MG63 (cell line): ENCODE measurements at regions not wholly inside any gene's neighbourhood (a gene's known extent, or its start where the extent isn't known, plus 50 kb on each side); places are given as distances from the start of the nearest gene placed in this dataset.

Source experiments
- DNase-seq: peaks from one replicate; pipeline ENCODE4 v3.0.0-alpha.2; 2020
- H3K27me3 ChIP-seq: fragments of 250-450 bp; sonication (Bioruptor Pico); 2 replicates; pipeline ENCODE4 v1.5.1; 2020; ENCODE audit warnings: mild to moderate bottlenecking, moderate library complexity
- H3K36me3 ChIP-seq: fragments of 250-450 bp; sonication (Bioruptor Pico); 2 replicates; pipeline ENCODE4 v1.5.1; 2020; ENCODE audit warnings: mild to moderate bottlenecking, moderate library complexity
- H3K4me3 ChIP-seq: fragments of 250-450 bp; sonication (Bioruptor Pico); 2 replicates; pipeline ENCODE4 v1.5.1; 2020; ENCODE audit warnings: mild to moderate bottlenecking, moderate library complexity
- H3K9me3 ChIP-seq: fragments of 250-450 bp; sonication (Bioruptor Pico); 2 replicates; pipeline ENCODE4 v1.5.1; 2020; ENCODE audit warnings: mild to moderate bottlenecking, moderate library complexity

DNA sequence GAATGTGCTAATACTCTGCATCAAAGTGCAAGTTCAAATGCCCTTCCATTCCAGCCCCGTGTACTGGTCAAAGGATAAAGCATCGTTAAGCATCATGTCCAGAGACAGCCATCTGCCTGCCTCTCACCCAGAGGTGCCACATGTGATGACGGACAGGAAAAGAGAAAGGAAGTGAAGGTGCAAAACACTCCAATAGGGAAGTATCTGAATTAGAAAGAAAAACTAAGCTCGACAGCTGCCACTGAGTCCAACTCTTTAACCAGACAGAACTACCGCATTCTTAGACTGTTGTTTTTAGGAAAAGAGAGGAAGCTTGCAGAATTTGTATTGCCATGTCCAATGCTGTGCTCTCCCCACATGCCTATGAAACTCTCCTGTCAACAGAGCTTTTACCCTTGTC is 465.0 kb upstream of the SOX5 start:
- Histone ChIP-seq H3K27me3 (no peaks in the 10 kb centered on the region), H3K4me3 (no peak overlapping the region), H3K36me3 (no peaks in the 10 kb centered on the region), H3K9me3 (no peaks in the 10 kb centered on the region)
- DNase-seq: no peak

DNA sequence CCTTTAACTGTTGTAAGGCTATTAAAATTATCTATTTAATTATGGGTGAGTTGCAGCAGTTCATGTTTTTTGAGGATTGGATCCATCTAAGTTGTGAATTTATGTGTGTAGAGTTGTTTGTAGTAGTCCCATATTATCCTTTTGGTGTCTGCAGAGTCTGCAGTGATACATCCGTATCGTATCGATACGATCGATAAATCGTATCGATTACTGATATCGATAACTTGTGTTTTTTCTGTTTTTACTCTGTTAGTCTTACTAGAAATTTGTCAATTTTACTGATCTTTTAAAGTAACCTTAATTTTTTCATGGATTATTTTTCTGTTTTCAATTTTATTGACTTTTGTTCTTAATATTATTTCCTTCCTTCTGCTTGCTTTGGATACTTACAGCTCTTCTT is 462.5 kb upstream of the SOX5 start:
- DNase-seq: no peak
- Histone ChIP-seq H3K27me3 (no peaks in the 10 kb centered on the region), H3K4me3 (no peak overlapping the region)

GRCh38 chr12:24409868-24410267 is 460.4 kb upstream of the SOX5 start:
- no peak overlapping the region for H3K4me3 ChIP-seq
- no peak for DNase-seq
- no peaks in the 10 kb centered on the region for H3K27me3 ChIP-seq
- no peaks in the 10 kb centered on the region for H3K36me3 ChIP-seq
- no peaks in the 10 kb centered on the region for H3K9me3 ChIP-seq

More for the DNA sequence above, 462.5 kb upstream of the SOX5 start:
- Histone ChIP-seq H3K9me3 (no peaks in the 10 kb centered on the region), H3K36me3 (no peaks in the 10 kb centered on the region)

DNA sequence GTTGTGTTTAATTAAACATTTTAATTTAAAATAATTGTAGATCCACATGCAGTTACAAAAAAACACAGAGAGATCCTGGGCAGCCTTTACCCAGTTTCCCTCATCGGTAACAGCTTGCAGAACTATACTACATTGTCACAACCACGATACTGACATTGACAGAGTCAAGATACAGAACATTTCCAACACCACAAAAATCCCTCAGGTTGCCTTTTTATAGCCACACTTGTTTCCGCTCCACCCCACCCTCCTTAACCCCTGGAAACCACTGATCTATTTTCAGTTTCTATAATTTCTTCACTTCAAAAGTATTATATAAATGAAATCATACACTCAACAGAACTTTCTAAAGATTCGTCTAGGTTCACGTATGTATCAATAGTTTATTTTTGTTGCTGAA is 458.8 kb upstream of the SOX5 start:
- no peak overlapping the region for H3K4me3 ChIP-seq
- no peaks in the 10 kb centered on the region for H3K27me3 ChIP-seq
- no peaks in the 10 kb centered on the region for H3K9me3 ChIP-seq
- DNase-seq: no peak
- no peaks in the 10 kb centered on the region for H3K36me3 ChIP-seq

DNA sequence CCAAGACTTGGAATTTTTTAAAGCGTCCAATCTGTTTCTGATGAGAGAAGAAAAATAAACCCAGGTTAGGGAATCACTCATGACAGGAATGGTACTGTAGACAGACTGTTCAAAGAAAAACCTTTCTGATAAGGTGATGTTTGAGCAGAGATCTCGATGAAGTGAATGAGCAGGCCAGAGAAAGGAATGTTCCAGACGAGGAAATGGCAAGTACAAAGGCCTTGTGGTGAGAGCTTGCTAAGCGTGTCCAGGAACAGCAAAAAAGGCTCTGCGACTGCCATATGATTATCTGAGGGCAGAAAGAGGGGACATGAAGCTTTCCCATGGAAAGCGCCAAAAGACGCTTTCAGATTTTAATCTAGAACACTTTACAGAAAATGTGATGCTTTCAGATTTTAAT is 458.4 kb upstream of the SOX5 start:
- no peak for DNase-seq

DNA sequence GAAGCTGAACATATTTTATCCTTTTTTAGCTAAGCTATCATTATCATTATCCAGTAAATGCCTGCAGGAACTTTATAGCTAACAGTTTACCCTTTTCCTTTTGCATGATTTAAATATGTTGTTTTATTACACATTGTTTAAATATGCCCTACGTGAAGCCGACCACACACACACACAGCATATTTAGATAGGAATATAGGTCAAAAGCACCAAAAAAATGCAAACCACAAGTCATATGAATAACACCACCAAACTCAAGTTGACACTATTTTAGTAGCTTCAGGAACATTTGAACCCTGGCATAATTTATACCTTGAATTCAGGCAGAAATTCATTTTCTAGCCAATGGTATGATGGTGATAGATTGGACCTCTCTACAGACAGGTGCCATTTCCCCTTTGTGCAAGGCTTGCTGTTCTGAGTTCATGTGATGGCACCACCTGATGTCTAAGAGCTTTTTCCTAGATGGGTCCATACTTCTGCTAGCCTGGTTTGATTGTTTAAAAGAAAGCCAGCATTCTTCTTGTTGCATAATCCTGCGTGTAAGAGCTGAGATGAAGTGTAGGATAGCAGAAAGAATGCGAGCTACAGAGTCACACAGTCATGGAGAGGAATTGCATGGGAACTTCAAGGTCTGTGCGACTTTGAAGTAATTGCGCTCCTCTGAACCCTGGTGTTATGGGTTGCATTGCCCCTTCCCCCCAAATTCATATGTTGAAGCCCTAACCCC is 454.8 kb upstream of the SOX5 start:
- H3K27me3 ChIP-seq: no peaks in the 10 kb centered on the region
- no peak overlapping the region for H3K4me3 ChIP-seq
- no peaks in the 10 kb centered on the region for H3K36me3 ChIP-seq
- DNase-seq: no peak
- no peaks in the 10 kb centered on the region for H3K9me3 ChIP-seq

More for the DNA sequence above, 458.4 kb upstream of the SOX5 start:
- Histone ChIP-seq H3K36me3 (no peaks in the 10 kb centered on the region), H3K4me3 (no peak overlapping the region), H3K27me3 (no peaks in the 10 kb centered on the region), H3K9me3 (no peaks in the 10 kb centered on the region)

GRCh38 chr12:24400533-24400932 is 451.1 kb upstream of the SOX5 start:
- no peaks in the 10 kb centered on the region for H3K27me3 ChIP-seq
- H3K4me3 ChIP-seq: no peak overlapping the region
- no peaks in the 10 kb centered on the region for H3K9me3 ChIP-seq
- no peaks in the 10 kb centered on the region for H3K36me3 ChIP-seq
- no peak for DNase-seq

GRCh38 chr12:24398605-24399004 is 449.1 kb upstream of the SOX5 start:
- Histone ChIP-seq H3K9me3 (no peaks in the 10 kb centered on the region), H3K36me3 (no peaks in the 10 kb centered on the region), H3K4me3 (no peak overlapping the region), H3K27me3 (no peaks in the 10 kb centered on the region)
- no peak for DNase-seq

DNA sequence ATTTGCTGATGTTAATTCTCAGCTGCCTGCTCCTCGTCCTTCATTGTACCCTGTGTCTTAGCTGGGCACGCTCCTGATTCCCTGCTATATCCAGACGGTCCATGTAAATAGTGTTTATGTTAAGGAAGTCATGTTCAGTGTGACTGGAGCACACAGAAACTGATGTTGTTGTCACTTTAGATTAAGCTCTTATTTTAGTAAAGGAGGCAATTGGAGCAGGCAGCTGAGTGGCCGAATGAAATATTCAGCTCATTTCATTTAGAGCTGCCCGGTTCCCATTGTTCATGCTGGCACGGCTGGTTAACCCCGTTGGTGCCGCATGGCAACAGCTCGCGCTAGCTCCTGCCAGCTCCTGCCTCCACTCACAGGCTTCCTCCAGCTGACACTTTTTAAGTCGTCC is 446.8 kb upstream of the SOX5 start:
- Histone ChIP-seq H3K27me3 (no peaks in the 10 kb centered on the region), H3K9me3 (no peaks in the 10 kb centered on the region), H3K36me3 (no peaks in the 10 kb centered on the region), H3K4me3 (no peak overlapping the region)
- DNase-seq: no peak

GRCh38 chr12:24394246-24394645 is 444.8 kb upstream of the SOX5 start:
- Histone ChIP-seq H3K27me3 (no peaks in the 10 kb centered on the region), H3K36me3 (no peaks in the 10 kb centered on the region), H3K9me3 (no peaks in the 10 kb centered on the region), H3K4me3 (no peak overlapping the region)
- no peak for DNase-seq

- no peaks in the 10 kb centered on the region for H3K36me3 ChIP-seq
- H3K9me3 ChIP-seq: no peaks in the 10 kb centered on the region
- H3K4me3 ChIP-seq: no peak overlapping the region
- no peaks in the 10 kb centered on the region for H3K27me3 ChIP-seq
- no peak for DNase-seq
Observed at GRCh38 chr12:24393071-24393470, 443.6 kb upstream of the SOX5 start.

DNA sequence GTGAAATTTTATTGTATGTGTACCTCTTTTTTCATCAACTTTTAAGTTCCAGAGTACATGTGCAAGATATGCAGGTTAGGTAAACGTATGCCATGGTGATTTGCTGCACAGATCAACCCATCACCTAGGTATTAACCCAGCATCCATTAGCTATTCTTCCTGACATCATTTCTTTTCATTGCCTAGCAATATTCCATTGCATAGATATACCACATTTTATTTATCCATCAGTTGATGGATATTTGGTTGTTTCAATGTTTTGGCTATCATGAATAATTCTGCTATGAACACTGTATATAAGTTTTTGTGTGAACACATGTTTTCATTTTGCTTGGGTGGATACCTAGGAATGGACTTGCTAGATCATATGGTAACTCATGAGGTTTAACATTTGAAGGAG is 439.9 kb upstream of the SOX5 start:
- Histone ChIP-seq H3K4me3 (no peak overlapping the region), H3K27me3 (no peaks in the 10 kb centered on the region), H3K9me3 (no peaks in the 10 kb centered on the region), H3K36me3 (no peaks in the 10 kb centered on the region)
- DNase-seq: no peak

DNA sequence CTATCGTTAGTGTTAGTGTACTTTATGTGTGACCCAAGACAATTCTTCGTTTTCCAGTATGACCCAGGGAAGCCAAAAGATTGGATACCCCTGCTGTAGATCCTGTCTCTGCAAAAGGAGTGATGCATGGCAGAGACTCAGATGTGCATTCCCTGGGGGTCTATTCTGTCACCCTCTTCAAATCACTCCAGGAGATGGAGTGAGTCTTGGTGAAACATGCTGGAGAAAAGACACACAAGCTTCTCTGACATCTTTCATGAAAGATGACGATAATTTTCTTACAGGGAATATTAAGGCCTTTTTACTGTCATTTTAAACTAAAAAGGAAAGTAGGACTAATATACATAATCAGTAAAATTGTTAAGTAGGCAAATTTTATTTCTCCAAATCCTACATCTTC is 437.9 kb upstream of the SOX5 start:
- Histone ChIP-seq H3K9me3 (no peaks in the 10 kb centered on the region), H3K27me3 (no peaks in the 10 kb centered on the region), H3K4me3 (no peak overlapping the region), H3K36me3 (no peaks in the 10 kb centered on the region)
- no peak for DNase-seq

- Histone ChIP-seq H3K36me3 (no peaks in the 10 kb centered on the region), H3K27me3 (no peaks in the 10 kb centered on the region)
- no peak for DNase-seq
Observed at GRCh38 chr12:24386836-24387235, 437.4 kb upstream of the SOX5 start.

GRCh38 chr12:24381790-24382189 is 432.3 kb upstream of the SOX5 start:
- Histone ChIP-seq H3K4me3 (no peak overlapping the region), H3K9me3 (no peaks in the 10 kb centered on the region), H3K27me3 (no peaks in the 10 kb centered on the region), H3K36me3 (no peaks in the 10 kb centered on the region)
- DNase-seq: no peak

More at GRCh38 chr12:24386836-24387235, 437.4 kb upstream of the SOX5 start:
- Histone ChIP-seq H3K4me3 (no peak overlapping the region), H3K9me3 (no peaks in the 10 kb centered on the region)

GRCh38 chr12:24379861-24380521 is 430.5 kb upstream of the SOX5 start:
- H3K9me3 ChIP-seq: no peaks in the 10 kb centered on the region
- H3K36me3 ChIP-seq: no peaks in the 10 kb centered on the region
- H3K27me3 ChIP-seq: no peaks in the 10 kb centered on the region
- H3K4me3 ChIP-seq: no peak overlapping the region
- no peak for DNase-seq

DNA sequence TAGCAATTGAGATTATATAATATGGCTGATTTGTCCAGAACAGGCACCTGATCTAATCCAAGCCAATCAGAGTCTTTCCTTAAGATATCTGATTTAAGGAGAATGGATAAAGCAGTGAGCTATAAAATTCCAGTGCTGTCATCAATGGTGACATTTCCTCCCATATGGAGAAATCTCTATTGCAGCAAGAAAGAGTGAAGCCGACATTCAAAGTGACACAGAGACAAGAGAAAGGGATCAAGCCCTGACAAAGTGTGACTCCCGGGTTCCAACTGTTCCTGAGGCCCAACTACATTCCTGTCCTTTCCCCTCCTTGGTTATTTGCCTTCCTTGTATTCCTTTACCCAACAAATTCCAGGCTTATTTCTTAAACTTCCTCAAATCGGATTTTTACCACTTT is 430.0 kb upstream of the SOX5 start:
- H3K4me3 ChIP-seq: no peak overlapping the region
- DNase-seq: no peak
- H3K27me3 ChIP-seq: no peaks in the 10 kb centered on the region
- no peaks in the 10 kb centered on the region for H3K9me3 ChIP-seq
- no peaks in the 10 kb centered on the region for H3K36me3 ChIP-seq
